HepG2 (cell line): ENCODE measurements at regions not wholly inside any gene's neighbourhood (a gene's known extent, or its start where the extent isn't known, plus 50 kb on each side); places are given as distances from the start of the nearest gene placed in this dataset.

Source experiments
- ATAC-seq: fragments of 200-7000 bp; cut with Tn5 transposase; 3 replicates; pipeline ENCODE4 v1.9.1; 2020; ENCODE audit warnings: mild to moderate bottlenecking, moderate library complexity
- BruUV-seq: library from RNA; stranded (reverse); fragments of 400-500 nt; replicated peaks from 2 replicates; lab custom pipeline; 2021; lab: Mats Ljungman, UMichigan
- CTCF ChIA-PET: fragments of 300-600 bp; formaldehyde crosslinking; extraction: SDS; loops from one replicate; lab custom pipeline; 2021; ENCODE audit warnings: low total read pairs, inconsistent platforms, low intra/inter-chr PET ratio; lab: Yijun Ruan, JAX
- POLR2A ChIA-PET: fragments of 350-600 bp; sonication (Branson Sonifier 250); formaldehyde crosslinking; loops from one replicate; lab custom pipeline; 2020; ENCODE audit warnings: antibody characterized with exemption, inconsistent platforms; lab: Yijun Ruan, JAX
- DNase-seq: peaks from one replicate; pipeline ENCODE4 v3.0.0-alpha.2; 2015; ENCODE audit warnings: low spot score
- FAIRE-seq: peaks from 3 replicates; lab custom pipeline; 2011; peaks lifted over from hg19 to GRCh38; lab: Jason Lieb, UNC
- H2AFZ ChIP-seq: one replicate; pipeline ENCODE4 v1.6.1; 2011; ENCODE audit warnings: low read length, inconsistent platforms
- H3K27ac ChIP-seq: fragments of 300-600 bp; 3 replicates; pipeline ENCODE4 v1.8.0; 2011; ENCODE audit warnings: mixed run types, mild to moderate bottlenecking, mixed read lengths, low read length, inconsistent platforms; ENCODE audit not compliant: insufficient read depth; ENCODE audit errors: extremely low read length
- H3K27me3 ChIP-seq, 2 experiments: fragments of 200-600 bp in 1 of 2; 2 replicates in 1 of 2; 3 replicates in 1 of 2; pipeline versions ENCODE4 v1.6.0 to v1.8.0; 2011; ENCODE audit warnings: low read length in 2 of 2, mild to moderate bottlenecking in 2 of 2, moderate library complexity in 2 of 2, inconsistent platforms in 1 of 2; ENCODE audit not compliant: insufficient read depth in 2 of 2, control insufficient read depth in 1 of 2
- H3K36me3 ChIP-seq, 2 experiments: fragments of 200-600 bp in 1 of 2; replicated peaks in 1 of 2; 2 replicates in 1 of 2; 3 replicates in 1 of 2; pipeline versions ENCODE4 v1.5.1 to v1.8.0; 2011; ENCODE audit warnings: low read length in 2 of 2, inconsistent platforms in 1 of 2; ENCODE audit not compliant: insufficient read depth in 2 of 2, control insufficient read depth in 1 of 2
- H3K4me1 ChIP-seq: 2 replicates; pipeline ENCODE4 v1.5.1; 2012; ENCODE audit warnings: low read length, inconsistent platforms; ENCODE audit not compliant: insufficient read depth
- H3K4me2 ChIP-seq: 2 replicates; pipeline ENCODE4 v1.6.0; 2011; ENCODE audit warnings: low read depth, low read length, inconsistent platforms
- H3K4me3 ChIP-seq, 3 experiments: fragments of 200-600 bp in 1 of 3; sonication (generic), shearing (Covaris generic) in 1 of 3; replicated peaks in 1 of 3; 2 replicates each; pipeline ENCODE4 v1.5.1; 2011 to 2016; ENCODE audit warnings: low read length in 3 of 3, inconsistent platforms in 2 of 3, low read depth in 2 of 3, mild to moderate bottlenecking in 2 of 3, control low read depth in 1 of 3, mixed read lengths in 1 of 3; ENCODE audit not compliant: insufficient read depth in 1 of 3
- H3K79me2 ChIP-seq: one replicate; pipeline ENCODE4 v1.6.1; 2011; ENCODE audit warnings: low read length, inconsistent platforms; ENCODE audit not compliant: insufficient read depth
- H3K9ac ChIP-seq: 2 replicates; pipeline ENCODE4 v1.6.0; 2011; ENCODE audit warnings: mild to moderate bottlenecking, low read depth, low read length, inconsistent platforms; ENCODE audit not compliant: insufficient read depth
- H3K9me3 ChIP-seq: 2 replicates; pipeline ENCODE4 v1.5.1; 2012; ENCODE audit warnings: mild to moderate bottlenecking, low read length
- H4K20me1 ChIP-seq: 2 replicates; pipeline ENCODE4 v1.6.0; 2011; ENCODE audit warnings: inconsistent platforms, mild to moderate bottlenecking, low read length, moderate library complexity; ENCODE audit not compliant: insufficient read depth
- MATR3 ChIP-seq: sonication (generic); formaldehyde crosslinking; IDR thresholded peaks from 2 replicates; pipeline ENCODE4 v1.4.0; 2020; ENCODE audit warnings: missing genetic modification reagents
- MEIS2 ChIP-seq: sonication (generic); formaldehyde crosslinking; IDR thresholded peaks from 2 replicates; pipeline ENCODE4 v1.9.0; 2021; ENCODE audit warnings: mild to moderate bottlenecking, missing genetic modification reagents
- TCF12 ChIP-seq, 2 experiments: fragments of 450-650 bp in 1 of 2; sonication (generic) in 1 of 2; formaldehyde crosslinking in 1 of 2; IDR thresholded peaks; 2 replicates each; pipeline versions ENCODE4 v1.6.1 to v1.8.0; 2017 to 2022; ENCODE audit warnings: antibody characterized with exemption in 1 of 2, mild to moderate bottlenecking in 1 of 2, missing genetic modification reagents in 1 of 2, moderate library complexity in 1 of 2
- WGBS: methylation state at CpG from one replicate; pipeline ENCODE4 v1.1.6; 2017; ENCODE audit warnings: low lambda C conversion rate; 5-methylcytosine and 5-hydroxymethylcytosine counted together
- in situ Hi-C: cut with HindIII; loops from 2 replicates; pipeline ENCODE4 v1.10.0; 2017; ENCODE audit warnings: low pct_unique_long_range_greater_than_20kb; ENCODE audit not compliant: extremely low pct_ligation_motif_present
- intact Hi-C: fragments of 100-400 bp; cut with micrococcal nuclease; formaldehyde crosslinking; loops from one replicate; pipeline ENCODE4 v1.10.0; 2022; ENCODE audit not compliant: unreplicated experiment
- TF ChIP-seq, protein P1 (sequence below): sonication (generic); formaldehyde crosslinking; IDR thresholded peaks from 2 replicates; pipeline ENCODE4 v1.5.0; 2020; ENCODE audit warnings: mild to moderate bottlenecking, missing genetic modification reagents, moderate library complexity

DNA sequence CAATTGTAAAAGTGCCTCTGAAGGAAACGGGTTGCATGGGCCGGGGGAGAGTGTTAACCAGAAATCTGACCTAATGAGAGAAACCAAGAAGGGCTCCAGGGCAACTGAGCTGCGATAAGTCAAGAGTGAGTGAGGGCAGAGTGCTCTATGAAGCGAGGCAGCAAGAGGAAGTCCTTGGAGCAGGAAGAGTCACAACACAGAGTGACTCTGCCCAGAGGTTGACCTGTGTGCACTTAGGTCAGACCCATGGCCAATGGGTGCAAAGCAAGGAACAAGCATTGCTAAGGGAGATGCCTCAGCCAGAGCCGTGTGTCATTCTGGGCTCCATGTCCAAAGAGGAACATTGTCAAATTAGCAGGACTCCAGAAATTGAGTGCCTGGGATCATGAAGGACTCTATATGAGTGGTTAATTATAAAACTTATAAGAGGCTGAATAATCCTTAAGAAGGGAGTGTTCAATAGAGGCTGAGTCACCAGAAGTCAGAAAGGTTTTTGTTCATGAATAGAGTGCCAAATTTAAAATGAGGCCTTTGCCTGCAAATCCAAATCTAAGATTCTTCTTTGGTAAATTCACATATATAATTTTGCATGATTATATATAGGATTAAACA lies 438.5 kb downstream of the MED10 start:
- Histone ChIP-seq H3K36me3 (no peaks in the 10 kb centered on the region), H3K4me2 (no peak overlapping the region), H4K20me1 (no peaks in the 10 kb centered on the region), H3K9ac (no peak overlapping the region), H3K27ac (no peak overlapping the region), H3K79me2 (no peaks in the 10 kb centered on the region), H3K4me3 (no peak overlapping the region), H3K9me3 (no peaks in the 10 kb centered on the region), H2AFZ (no peak overlapping the region), H3K4me1 (no peaks in the 10 kb centered on the region), H3K27me3 (no peaks in the 10 kb centered on the region; a peak in 1 of 5 replicates)
- FAIRE-seq (no peak), DNase-seq (no peak), ATAC-seq (no peak)
- WGBS, result 2% methylated on average over 5 of the region's 5 CpGs
- POLR2A ChIA-PET, result no interaction called here
- no peak for TF ChIP-seq TCF12 (IDR thresholded peaks at IDR 0.05)
- TF ChIP-seq TCF12 (CRISPR knock-in tag; IDR thresholded peaks at IDR 0.05), result no peak
- no peak for TF ChIP-seq MATR3 (CRISPR knock-in tag)
- in situ Hi-C loops (no loop called here), intact Hi-C loops (no loop called here)
- no TSS peak for BruUV-seq
- CTCF ChIA-PET, result no interaction called here

DNA sequence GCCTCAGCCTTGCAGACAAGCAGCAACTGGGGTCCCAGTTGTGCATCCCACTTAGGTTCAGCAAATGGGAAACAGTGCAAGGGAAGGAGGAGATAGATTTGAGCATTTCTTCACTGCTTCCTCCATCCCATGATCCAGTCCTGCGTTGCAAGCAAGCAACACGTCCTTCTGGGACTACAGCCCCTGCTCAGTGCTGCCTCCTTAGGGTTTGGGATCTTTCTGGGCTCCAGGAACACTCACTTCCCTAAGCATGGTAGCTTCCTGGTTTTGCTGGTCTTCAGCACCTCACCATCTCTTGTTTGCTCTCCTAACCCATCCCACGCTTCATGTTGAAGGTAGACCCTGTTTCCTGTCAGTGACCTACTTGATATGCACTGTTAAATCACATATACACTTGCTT lies 444.7 kb downstream of the MED10 start:
- no peak for DNase-seq
- no TSS peak for BruUV-seq
- TF ChIP-seq MEIS2 (CRISPR knock-in tag), result no peak
- TF ChIP-seq, protein P1, sequence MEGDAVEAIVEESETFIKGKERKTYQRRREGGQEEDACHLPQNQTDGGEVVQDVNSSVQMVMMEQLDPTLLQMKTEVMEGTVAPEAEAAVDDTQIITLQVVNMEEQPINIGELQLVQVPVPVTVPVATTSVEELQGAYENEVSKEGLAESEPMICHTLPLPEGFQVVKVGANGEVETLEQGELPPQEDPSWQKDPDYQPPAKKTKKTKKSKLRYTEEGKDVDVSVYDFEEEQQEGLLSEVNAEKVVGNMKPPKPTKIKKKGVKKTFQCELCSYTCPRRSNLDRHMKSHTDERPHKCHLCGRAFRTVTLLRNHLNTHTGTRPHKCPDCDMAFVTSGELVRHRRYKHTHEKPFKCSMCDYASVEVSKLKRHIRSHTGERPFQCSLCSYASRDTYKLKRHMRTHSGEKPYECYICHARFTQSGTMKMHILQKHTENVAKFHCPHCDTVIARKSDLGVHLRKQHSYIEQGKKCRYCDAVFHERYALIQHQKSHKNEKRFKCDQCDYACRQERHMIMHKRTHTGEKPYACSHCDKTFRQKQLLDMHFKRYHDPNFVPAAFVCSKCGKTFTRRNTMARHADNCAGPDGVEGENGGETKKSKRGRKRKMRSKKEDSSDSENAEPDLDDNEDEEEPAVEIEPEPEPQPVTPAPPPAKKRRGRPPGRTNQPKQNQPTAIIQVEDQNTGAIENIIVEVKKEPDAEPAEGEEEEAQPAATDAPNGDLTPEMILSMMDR, result peak; percentile 11; the same call in 1 of the 2 replicates
- in situ Hi-C loops (no loop called here), intact Hi-C loops (no loop called here)
- Histone ChIP-seq H3K4me3 (no peak overlapping the region), H3K9me3 (no peaks in the 10 kb centered on the region), H3K27me3 (no peaks in the 10 kb centered on the region), H3K4me1 (no peaks in the 10 kb centered on the region), H4K20me1 (no peaks in the 10 kb centered on the region), H3K79me2 (no peaks in the 10 kb centered on the region), H3K27ac (no peak overlapping the region), H2AFZ (no peak overlapping the region), H3K9ac (no peak overlapping the region), H3K36me3 (no peaks in the 10 kb centered on the region), H3K4me2 (no peak overlapping the region)
- ChIA-PET CTCF (no interaction called here), POLR2A (no interaction called here)
- WGBS, result 2% methylated on average over 3 of the region's 3 CpGs
- no peak; the same call in 2 of the 3 replicates for ATAC-seq
- no peak for FAIRE-seq
